ENCODE measurements at regions not wholly inside any gene's neighbourhood (a gene's known extent, or its start where the extent isn't known, plus 50 kb on each side); places are given as distances from the start of the nearest gene placed in this dataset.
"Not testable (repeated sequence)": the region's sequence is repeated elsewhere in the genome, so short reads cannot be mapped to it uniquely, and the experiment has no call there.

GRCh38 chr1:5812295-5812694, 179.9 kb downstream of the NPHP4 start:
- DNase-seq = no peak

DNA sequence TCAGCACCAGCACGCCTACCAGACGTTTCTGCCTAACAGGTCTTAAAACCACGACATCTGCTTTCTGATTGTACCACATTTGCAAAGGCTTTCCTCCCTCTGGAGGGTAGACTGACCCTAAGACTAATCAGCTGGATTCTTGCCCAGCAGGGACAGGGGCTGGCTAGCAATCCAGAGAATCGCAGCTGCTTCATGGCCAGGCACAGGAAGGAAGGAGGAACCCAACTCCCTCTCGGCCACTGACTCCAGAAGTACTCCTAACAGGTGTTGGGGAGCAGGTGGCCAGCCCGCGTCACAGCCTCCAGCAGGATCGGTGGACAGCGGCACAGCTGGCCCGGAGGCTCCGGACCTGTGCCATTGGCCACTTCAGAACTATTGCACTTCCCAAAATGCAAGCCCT, 180.8 kb downstream of the NPHP4 start:
- DNase-seq = no peak

DNA sequence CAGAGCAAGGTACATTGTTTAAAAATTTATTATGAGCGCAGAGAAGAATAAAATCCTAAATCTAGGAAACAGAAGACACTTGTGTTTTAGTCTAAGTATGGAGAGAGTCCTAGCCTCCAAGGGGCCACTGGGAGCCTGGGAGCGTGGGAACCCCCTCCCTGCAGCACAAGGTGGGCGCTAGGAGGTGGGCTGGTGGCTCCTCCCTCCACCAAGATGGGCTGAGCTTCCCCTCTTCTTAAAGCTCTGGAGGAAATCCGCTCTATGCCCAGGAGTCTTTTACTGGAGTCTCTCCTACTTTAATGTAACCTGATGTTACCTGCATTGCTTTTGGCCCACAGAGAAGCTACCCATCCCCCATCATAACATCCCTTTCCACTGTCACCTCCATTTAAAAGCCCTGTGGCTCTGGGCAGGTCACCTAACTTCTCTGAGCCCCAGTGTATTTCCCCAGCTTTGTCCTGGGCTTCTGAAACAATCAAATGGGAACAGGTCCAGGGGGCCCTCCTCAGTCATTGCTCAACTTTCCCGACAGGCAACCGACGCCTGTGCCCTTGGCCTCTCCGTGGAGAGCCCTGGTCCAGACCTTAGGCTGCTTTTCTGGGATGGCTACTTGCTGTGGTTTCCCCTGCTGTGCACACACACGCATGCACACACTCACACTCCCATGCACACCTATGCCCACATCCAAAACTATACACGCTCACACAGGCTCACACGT, 181.5 kb downstream of the NPHP4 start:
- no peak for DNase-seq

- DNase-seq = no peak
Measured at GRCh38 chr1:5810131-5810530, 182.1 kb downstream of the NPHP4 start.

DNA sequence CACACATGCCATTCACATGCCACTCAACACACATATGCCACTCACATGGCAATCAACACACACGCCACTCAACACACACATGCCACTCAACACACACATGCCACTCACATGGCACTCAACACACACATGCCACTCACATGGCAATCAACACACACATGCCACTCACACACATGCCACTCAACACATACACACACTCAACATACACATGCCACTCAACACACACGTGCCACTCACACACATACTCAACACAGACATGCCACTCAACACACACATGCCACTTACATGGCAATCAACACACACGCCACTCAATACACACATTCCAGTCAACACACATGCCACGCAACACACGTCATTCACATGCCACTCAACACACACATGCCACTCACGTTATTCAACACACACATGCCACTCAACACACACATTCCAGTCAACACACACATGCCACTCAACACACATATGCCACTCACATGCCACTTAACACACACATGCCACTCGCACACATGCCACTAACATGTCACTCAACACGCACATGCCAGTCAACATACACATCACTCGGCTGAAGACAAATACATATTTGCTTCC, 182.9 kb downstream of the NPHP4 start:
- DNase-seq = no peak

GRCh38 chr1:5803851-5804250, 188.4 kb downstream of the NPHP4 start:
- DNase-seq = no peak

DNA sequence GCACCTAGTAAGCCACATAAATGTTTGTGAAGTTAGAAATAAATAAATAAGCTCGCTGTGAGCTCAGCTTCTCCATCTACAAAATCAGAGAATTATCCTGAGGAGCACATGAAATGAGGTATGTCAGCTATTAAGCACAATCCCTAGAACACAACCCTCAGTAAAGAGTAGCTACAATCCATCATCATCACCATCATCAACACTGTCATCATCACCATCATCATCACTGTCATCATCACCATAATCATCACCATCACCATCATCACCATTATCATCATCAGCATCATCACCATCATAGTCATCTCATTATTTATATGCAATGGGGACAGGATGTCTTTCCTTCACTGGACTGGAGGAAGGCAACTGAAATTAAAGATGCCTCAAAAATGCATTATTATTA, 189.6 kb downstream of the NPHP4 start:
- no peak for DNase-seq

DNA sequence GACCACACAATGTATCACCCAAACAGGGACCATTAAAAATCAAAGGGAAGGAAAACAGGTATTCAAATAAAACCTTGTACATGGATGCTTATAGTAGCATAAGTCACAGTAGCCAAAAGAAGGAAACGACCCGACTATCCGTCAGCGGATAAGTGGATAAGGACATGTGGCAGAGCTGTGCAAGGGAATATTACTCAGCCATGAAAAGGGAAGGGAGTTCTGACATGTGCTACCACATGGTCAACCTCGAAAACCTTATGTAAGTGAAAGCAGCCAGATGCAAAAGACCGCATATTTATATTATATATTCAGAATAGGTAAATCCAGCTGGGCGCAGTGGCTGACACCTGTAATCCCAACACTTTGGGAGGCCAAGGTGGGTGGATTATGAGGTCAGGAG, 193.3 kb downstream of the NPHP4 start:
- DNase-seq = no peak

- no peak for DNase-seq
Measured at GRCh38 chr1:5798151-5798730, 194.0 kb downstream of the NPHP4 start.

GRCh38 chr1:5796028-5796427, 196.2 kb downstream of the NPHP4 start:
- DNase-seq = no peak

- DNase-seq = no peak
Measured at GRCh38 chr1:5794279-5794678, 197.9 kb downstream of the NPHP4 start.

DNA sequence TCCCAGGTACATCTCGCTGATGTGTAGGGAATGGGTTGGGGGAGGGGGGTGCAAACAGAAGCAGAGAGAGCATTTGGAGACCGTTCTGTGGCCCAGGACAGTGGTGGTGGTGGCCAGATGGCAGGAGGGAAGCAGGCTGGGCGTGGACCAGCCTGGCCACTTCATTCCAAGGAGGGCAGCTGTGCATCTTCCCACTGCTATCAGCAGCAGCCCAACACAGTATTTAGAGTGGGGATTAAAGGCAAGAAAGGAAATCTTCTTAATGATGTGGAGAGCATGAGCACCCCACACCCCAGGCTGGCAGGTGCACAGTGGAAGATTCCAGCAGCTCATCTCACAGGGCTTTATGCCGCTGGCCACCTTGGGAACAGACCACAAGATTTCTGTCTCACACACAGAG, 198.7 kb downstream of the NPHP4 start:
- no peak for DNase-seq

GRCh38 chr1:5781079-5781478, 211.1 kb downstream of the NPHP4 start:
- no peak for DNase-seq

DNA sequence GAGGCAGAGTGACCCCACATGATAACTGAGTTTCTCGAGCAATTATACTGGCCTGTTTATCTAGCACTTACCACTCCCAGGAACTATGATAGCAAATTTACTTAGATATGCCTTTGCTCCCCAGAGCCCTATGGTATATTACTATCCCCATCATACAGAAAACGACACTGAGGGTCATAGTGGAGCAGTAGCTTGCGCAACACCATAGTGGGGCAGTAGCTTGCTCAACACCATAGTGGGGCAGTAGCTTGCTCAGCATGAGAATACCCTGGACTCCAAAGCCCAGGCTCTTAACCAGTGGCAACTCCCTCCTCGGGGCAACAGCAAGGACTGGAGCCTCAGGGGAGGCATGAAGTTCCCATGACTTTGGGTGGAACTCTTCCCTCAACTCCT, 211.9 kb downstream of the NPHP4 start:
- DNase-seq = no peak

GRCh38 chr1:5779608-5780323, 212.5 kb downstream of the NPHP4 start:
- DNase-seq = no peak

DNA sequence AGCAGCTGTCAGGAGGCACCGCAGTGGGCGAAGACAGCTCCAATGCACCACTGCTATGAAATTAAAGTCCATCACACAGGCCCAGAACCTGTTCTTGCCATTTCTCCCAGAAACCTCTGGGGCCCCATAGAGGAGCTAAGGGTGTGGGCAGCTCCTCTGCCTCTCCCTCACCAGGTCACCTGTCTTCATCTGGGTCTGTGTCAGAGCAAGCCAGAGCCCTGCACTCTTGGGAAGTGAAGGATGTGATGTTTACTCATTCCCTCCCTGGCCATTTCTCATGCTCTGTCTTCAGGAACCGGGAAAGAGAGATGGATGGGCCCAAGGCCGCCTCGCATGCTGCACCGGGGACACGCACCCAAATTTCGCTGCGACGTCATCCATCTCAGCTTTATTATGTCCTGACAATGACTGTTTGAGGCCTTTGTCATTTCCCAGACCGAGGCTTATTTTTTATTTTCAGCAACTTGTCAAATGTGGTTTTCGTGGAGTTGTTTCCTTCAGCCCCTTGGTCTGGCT, 216.1 kb downstream of the NPHP4 start:
- no peak for DNase-seq

GRCh38 chr1:5774019-5774418, 218.2 kb downstream of the NPHP4 start:
- DNase-seq = no peak

GRCh38 chr1:5771788-5772187, 220.4 kb downstream of the NPHP4 start:
- DNase-seq = no peak

GRCh38 chr1:5770981-5771765, 221.1 kb downstream of the NPHP4 start:
- DNase-seq = no peak

DNA sequence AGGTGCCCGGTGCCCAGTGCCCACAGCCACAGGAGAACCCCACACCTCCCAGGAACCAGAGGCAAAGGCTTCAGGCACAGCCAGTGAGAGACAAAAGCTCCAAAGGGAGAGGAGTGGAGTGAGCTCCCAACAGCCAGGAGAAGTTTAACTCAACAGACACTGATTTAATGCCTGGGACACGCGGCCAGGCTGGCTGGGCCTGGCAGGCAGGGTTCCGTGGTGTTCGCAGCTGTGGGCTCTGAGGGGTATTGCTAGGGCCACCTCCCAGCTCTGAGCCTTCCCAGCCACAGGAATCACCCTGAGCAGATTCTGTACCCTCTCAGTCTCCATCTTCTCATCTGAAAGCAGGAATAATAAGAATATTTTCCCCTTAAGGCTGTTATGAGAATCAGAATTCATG, 222.5 kb downstream of the NPHP4 start:
- no peak for DNase-seq

GRCh38 chr1:5769146-5769545, 223.1 kb downstream of the NPHP4 start:
- DNase-seq = no peak

DNA sequence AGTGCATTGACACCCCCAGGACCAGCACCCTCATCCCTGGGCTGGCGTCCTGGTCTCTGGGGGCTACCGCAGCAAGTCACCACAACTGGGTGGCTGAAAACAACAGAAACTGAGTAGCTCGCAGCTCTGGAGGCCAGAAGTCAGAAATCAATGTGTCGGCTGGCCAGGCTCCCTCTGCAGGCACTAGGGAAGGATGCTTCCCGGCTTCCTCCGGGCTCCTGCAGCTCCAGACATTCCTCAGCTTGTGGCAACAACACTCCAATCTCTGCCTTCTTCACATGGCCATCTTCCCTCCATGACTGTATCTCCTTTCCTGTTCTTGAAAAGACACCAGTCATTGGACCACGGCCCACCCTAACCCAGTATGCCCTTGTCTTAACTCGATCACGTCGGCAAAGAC, 224.2 kb downstream of the NPHP4 start:
- DNase-seq = no peak

DNA sequence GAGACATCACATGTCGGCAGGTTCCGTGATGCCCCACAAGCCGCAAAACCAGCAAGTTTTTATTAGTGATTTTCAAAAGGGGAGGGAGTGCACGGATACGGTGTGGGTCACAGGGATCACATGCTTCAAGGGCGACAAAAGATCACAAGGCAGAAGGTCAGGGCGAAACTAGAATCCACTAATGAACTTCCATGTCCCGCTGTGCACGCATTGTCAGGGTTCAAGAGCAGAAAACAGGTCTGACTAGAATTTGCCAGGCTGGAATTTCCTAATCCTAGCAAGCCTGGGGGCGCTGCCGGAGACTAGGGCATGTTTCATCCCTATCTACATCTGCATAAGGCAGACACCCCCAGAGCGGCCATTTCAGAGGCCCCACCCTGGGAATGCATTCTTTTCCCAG, 225.2 kb downstream of the NPHP4 start:
- not testable (repeated sequence) for DNase-seq
